Nephron progenitor cell (in vitro differentiated cells): ENCODE measurements at regions not wholly inside any gene's neighbourhood (a gene's known extent, or its start where the extent isn't known, plus 50 kb on each side); places are given as distances from the start of the nearest gene placed in this dataset.
"Not testable (repeated sequence)": the region's sequence is repeated elsewhere in the genome, so short reads cannot be mapped to it uniquely, and the experiment has no call there.

Source experiments
- DNase-seq: peaks from one replicate; pipeline ENCODE4 v3.0.0; 2021
- H3K27ac Mint-ChIP-seq: 2 replicates; pipeline ENCODE4 v1.8.0; 2021; ENCODE audit warnings: mild to moderate bottlenecking, moderate library complexity, mixed read lengths
- H3K27me3 Mint-ChIP-seq: 2 replicates; pipeline ENCODE4 v1.8.0; 2021; ENCODE audit warnings: mild to moderate bottlenecking, low read depth, mixed read lengths; ENCODE audit not compliant: poor library complexity
- H3K36me3 Mint-ChIP-seq: 2 replicates; pipeline ENCODE4 v1.8.0; 2021; ENCODE audit warnings: low read depth, mixed read lengths
- H3K4me1 Mint-ChIP-seq: 2 replicates; pipeline ENCODE4 v1.8.0; 2021; ENCODE audit warnings: mixed read lengths
- H3K4me3 Mint-ChIP-seq: 2 replicates; pipeline ENCODE4 v1.8.0; 2021; ENCODE audit warnings: mild to moderate bottlenecking, moderate library complexity, mixed read lengths
- H3K9me3 Mint-ChIP-seq: 2 replicates; pipeline ENCODE4 v1.8.0; 2021; ENCODE audit warnings: mild to moderate bottlenecking, moderate library complexity, mixed read lengths

DNA sequence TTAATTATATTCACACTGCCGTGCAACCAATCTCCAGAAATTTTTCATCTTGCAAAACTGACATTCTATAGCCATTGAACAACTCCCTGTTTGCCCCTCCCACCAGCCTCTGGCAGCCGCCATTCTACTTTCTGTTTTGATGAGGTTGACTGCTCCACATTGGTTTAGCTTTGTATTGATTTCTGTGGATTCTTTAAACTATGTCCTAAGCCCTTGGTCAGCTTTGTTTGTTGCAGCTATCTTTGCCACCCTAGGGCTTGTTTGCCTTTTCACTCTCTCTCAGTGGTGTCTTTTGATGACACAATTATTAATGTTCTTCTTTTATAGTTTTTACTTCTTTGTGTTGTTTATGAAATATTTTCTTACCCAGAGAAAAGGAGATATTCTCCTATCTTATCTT, 152.8 kb upstream of the PLGLB1 start:
- not testable (repeated sequence) for H3K27ac Mint-ChIP-seq, H3K9me3 Mint-ChIP-seq, H3K4me1 Mint-ChIP-seq, H3K27me3 Mint-ChIP-seq, H3K4me3 Mint-ChIP-seq, H3K36me3 Mint-ChIP-seq, DNase-seq

DNA sequence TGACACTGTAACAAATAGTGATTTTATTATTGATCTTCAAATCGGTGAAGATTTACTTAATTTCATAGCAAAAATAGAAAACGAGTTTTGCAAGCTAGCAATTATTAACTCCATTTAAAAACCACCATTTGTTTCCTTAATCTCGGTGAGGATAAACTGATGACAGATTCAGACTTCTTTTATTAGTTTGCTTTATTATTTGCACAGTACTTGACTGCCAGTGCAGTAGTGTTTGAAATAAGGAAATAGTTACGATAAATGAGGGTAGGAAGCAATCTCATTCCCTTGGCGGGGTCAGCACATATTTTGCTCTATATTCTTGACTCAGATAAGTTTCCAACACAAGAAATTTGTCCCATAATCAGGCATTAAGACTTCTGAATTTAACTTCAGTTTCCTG, 161.7 kb upstream of the PLGLB1 start:
- H3K4me3 Mint-ChIP-seq, H3K4me1 Mint-ChIP-seq, H3K27me3 Mint-ChIP-seq, H3K27ac Mint-ChIP-seq, H3K9me3 Mint-ChIP-seq, H3K36me3 Mint-ChIP-seq, DNase-seq: not testable (repeated sequence)

DNA sequence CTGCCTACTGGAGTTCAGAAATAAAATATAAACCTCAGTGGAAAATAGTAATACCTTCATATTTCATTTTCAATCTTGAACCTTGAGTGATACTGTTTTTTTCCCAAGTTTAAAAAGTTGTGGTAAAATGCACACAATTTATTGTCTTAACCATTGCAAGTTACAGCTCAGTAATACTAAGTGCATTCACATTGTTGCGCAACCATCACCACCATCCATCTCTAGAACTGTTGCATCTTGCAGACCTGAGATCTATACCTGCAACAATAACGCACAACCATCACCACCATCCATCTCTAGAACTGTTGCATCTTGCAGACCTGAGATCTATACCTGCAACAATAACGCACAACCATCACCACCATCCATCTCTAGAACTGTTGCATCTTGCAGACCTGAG, 162.6 kb upstream of the PLGLB1 start:
- H3K4me1 Mint-ChIP-seq, DNase-seq, H3K9me3 Mint-ChIP-seq, H3K4me3 Mint-ChIP-seq, H3K36me3 Mint-ChIP-seq, H3K27me3 Mint-ChIP-seq, H3K27ac Mint-ChIP-seq: not testable (repeated sequence)

DNA sequence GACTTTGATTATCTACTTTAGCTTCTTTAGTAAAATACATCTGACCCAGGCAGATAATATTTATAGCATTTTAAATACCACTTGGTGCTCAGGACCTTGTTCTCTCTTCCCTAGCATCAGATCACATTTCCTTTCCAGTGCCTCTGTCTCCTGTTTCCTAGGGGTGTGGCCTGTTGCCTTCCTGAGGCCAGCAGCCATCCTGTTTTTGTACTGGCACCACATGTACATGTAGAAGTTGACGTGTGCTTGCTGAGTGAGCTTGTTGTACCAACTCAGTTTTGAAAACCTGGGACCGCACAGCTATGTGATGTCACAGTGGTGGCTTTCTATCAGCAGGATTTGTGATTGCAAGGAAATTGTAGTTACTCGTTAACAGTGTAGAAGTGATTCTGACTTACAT, 167.6 kb upstream of the PLGLB1 start:
- DNase-seq, H3K4me3 Mint-ChIP-seq, H3K36me3 Mint-ChIP-seq, H3K27me3 Mint-ChIP-seq, H3K9me3 Mint-ChIP-seq, H3K4me1 Mint-ChIP-seq, H3K27ac Mint-ChIP-seq: not testable (repeated sequence)

DNA sequence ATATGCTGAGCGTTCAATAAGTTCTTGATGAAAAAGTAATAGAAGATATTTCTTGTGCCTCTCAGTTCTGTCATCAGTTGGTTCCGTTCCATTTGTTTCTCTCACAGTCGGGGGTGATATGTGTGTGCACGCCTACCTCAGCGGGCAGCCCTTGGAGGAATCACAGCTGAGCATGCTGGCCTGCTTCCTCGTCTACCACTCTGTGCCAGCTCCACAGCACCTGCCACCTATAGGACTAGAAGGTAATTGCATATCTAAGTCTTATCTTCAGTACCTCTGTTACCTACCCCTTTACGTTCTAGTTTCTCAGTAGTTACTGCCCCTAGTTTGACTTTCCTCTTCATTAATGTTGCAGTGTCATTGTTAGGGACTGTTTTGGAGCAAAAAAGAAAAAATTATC, 171.7 kb upstream of the PLGLB1 start:
- H3K27me3 Mint-ChIP-seq, H3K4me1 Mint-ChIP-seq, H3K36me3 Mint-ChIP-seq, H3K27ac Mint-ChIP-seq, H3K9me3 Mint-ChIP-seq, H3K4me3 Mint-ChIP-seq, DNase-seq: not testable (repeated sequence)

DNA sequence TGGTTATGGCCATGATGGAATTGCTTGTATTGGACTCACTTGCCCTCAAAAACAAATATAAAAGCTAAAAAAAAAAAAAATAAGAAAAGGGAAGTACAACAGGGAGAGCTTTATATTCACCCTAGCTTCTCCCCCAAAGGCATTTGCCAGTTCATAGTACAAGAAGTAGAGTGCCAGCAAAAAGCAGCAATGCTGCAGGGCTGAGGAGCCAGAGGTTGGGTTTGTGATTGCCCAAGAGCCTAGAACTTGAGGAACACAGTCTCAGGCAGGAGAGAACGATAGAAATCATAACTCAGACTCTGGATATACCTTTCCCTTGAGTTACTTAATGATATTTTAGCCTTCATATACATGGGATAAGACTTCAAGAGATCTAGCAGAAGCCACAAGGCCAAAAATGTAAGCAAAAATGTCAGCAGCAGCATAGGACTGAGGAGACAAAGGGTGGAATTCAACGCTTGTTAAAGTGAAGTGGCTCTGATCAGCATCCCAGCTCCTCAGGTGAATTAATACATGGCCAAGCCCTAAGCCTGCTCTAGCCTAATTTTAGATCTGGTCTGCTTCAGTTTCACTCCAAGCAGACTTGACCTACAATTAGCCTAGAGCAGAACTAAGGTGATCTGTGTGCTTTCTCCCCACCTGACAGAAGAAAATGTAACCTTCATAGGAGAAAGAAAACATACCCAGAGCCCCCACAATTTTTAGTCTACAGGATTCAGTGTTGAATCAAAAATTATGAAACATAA, 172.8 kb upstream of the PLGLB1 start:
- not testable (repeated sequence) for H3K9me3 Mint-ChIP-seq, H3K27me3 Mint-ChIP-seq, H3K4me1 Mint-ChIP-seq, H3K4me3 Mint-ChIP-seq, DNase-seq, H3K36me3 Mint-ChIP-seq, H3K27ac Mint-ChIP-seq

DNA sequence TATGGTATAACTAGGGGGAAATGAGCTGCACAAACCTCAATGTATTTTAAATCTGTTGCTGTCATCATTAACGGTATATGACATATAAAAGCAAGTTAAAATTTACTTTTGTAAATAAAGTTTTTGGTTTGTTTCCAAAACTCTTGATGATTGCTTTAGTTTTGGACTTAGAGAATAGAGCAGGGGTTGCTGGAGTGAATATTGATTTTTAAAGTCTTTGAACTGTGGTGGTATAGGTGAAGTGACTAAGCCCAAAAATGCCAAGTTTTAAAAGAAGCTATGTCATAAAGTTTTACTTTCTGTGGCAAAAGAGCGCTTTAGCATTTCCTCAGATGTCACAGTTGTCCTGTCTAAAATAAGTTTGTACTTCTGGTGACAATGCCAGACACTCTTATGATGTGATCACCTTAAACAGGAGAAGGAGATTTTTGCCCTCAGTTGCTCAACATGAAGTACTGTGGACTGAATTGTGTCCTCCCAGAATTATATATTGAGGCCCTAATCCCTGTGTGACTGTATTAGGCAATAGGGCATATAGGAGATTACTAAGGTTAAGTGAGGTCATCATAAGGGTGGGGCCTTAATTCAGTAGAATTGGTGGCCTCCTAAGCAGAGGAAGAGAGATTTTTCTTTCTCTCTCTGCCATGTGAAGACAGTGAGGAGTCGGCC, 175.2 kb upstream of the PLGLB1 start:
- not testable (repeated sequence) for H3K27me3 Mint-ChIP-seq, H3K9me3 Mint-ChIP-seq, H3K4me1 Mint-ChIP-seq, H3K36me3 Mint-ChIP-seq, H3K4me3 Mint-ChIP-seq, H3K27ac Mint-ChIP-seq, DNase-seq

DNA sequence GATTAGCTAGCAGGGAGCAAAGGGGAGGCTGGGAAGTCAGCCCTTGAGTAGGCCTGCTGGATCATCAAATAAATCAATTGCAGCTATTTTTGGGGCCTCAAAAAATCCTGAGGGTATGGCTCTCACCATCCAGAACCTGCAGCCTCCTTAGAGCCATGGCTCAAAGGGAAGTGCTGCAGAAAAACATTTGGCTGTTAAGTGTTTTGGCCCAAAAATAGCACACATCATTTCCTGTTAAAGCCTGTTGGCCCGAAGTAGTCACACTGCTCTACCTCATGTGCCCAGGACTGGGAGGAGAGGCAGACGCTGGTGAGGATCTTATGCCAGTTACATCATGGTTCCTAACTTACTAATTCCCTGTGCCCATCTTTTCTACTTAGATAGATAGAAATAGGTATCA, 176.8 kb upstream of the PLGLB1 start:
- not testable (repeated sequence) for H3K4me1 Mint-ChIP-seq, H3K27ac Mint-ChIP-seq, H3K4me3 Mint-ChIP-seq, DNase-seq, H3K27me3 Mint-ChIP-seq, H3K36me3 Mint-ChIP-seq
- H3K9me3 Mint-ChIP-seq = peaks cover 11% of the 10 kb centered on the region

DNA sequence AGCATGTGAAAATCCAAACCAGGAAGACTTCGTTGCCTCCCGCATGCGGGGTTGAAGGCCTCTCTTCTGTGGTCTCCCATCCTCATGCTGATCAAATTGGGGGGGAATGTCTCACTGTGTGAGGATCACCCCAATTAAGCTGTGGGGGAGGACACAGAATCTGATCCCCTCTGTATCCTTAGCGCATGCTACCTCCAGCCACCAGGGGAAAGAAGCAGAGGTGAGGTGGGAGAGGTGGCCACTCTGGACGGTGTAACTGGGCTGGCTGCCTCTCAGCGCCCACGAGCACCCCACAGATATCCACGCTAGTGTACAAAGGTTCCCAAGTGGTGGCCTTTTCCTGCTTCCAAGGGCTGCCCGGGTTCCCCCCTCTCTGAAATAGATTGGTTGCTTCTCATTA, 177.6 kb upstream of the PLGLB1 start:
- H3K27ac Mint-ChIP-seq, H3K27me3 Mint-ChIP-seq, H3K4me1 Mint-ChIP-seq, H3K4me3 Mint-ChIP-seq, H3K36me3 Mint-ChIP-seq, DNase-seq: not testable (repeated sequence)
- H3K9me3 Mint-ChIP-seq = peaks cover 13% of the 10 kb centered on the region

DNA sequence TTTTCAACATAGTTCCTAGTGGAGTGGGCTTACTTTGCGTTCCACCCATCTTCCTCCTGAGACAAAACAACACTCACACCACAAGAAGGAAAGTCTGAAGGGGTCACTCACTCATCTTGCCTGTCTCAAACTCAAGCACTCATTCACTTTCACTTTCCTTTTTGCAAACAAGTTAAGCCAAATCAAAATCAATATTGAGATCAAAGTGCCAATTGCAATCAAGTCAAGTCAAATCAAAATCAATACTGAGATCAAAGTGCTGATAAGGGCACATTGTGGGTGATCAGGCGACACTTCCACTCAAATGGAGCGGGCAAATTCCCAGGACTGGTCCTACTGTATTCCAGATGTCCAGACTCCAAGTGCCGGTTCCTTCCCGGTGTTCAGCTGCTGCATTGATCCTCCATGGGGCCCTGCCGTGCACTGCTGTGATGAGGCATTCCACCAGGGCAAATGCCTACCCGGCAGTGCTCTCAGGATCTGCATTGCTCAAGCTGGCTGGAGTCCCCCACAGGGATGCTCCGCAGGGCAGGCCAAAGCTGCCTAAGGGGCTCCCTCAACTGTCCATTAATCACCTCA, 183.0 kb upstream of the PLGLB1 start:
- H3K36me3 Mint-ChIP-seq, H3K4me3 Mint-ChIP-seq, DNase-seq, H3K4me1 Mint-ChIP-seq, H3K27me3 Mint-ChIP-seq, H3K27ac Mint-ChIP-seq: not testable (repeated sequence)
- peaks cover 13% of the 10 kb centered on the region for H3K9me3 Mint-ChIP-seq

DNA sequence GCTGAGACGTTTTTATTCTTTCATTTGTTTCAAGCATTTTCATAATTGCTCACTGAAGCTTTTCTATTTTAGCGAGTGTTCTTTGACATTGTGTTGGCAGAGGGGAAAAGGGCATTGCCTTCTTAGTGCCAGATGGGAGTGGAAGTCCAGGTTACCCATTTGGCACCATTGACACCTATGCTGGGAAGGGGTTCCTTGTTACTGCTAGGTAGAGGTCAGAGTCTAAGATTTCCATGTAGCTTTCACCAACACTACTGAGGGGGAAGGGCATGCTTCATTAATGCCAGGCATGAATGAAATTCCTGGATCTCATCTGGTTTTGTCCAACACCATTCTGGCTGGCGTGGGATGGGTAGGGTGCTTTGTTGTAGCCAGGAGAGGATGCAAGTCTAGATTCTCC, 191.3 kb upstream of the PLGLB1 start:
- not testable (repeated sequence) for H3K4me3 Mint-ChIP-seq, H3K36me3 Mint-ChIP-seq, DNase-seq, H3K27me3 Mint-ChIP-seq, H3K4me1 Mint-ChIP-seq, H3K9me3 Mint-ChIP-seq, H3K27ac Mint-ChIP-seq

DNA sequence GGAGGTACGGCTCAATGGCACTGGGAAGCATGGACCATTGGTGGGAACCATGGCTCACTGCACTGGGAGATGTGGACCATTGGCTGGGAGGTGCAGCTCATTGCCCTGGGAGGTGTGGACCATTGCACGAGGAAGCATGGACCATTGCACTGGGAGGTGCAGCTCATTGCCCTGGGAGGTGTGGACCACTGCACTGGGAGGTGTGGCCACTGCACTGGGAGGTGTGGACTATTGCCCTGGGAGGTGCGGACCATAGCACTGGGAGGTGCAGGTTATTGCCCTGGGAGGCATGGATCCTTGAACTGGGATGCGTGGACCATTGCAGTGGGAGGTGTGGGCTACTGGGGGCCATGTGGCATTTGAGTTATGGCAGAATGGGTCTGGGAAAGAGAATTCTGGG, 195.4 kb upstream of the PLGLB1 start:
- DNase-seq, H3K9me3 Mint-ChIP-seq, H3K27ac Mint-ChIP-seq, H3K36me3 Mint-ChIP-seq, H3K4me1 Mint-ChIP-seq, H3K4me3 Mint-ChIP-seq, H3K27me3 Mint-ChIP-seq: not testable (repeated sequence)
